ENCODE measurements at regions not wholly inside any gene's neighbourhood (a gene's known extent, or its start where the extent isn't known, plus 50 kb on each side); places are given as distances from the start of the nearest gene placed in this dataset.
A peak's percentile ranks its signal among the peaks of the same experiment; 100 is the strongest.

DNA sequence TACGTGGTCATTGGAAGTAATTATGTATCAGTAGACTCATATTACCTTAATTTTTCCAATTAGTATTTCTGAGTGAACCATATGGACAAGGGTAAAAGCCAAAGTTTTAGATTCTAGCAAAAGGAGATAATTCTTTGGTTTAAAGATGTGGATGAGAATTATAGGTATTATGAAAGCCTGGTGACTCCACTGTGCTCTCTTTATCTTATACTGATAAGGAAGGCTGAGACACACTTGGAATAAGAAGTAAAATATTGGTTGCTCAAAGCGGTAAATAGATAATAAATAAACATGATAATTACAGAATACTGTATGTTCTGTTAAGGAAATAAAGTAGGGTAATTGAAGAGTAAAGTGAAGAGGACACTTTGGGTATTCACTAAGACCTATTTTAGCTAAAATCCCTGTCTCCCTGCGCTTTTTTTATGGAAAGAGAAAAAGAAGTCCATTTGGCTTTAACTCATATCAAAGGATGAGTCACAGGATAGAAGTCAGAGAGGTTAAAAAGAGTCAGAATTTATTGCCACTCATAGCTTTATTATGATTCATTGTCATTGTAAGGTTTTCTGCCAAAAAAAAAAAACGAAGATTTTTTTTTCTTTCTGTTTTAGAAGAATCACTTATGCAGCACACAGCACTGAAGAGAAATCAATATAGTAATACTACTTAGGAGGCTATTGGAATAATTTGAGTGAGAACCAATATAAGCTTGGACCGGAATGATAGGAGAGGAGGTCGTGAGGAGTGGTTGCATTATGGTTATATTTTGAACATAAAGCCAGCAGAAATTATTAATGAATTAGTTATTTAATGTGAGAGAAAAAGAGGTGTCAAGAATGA lies 2463.1 kb downstream of the ARAP2 start:
- TF ChIP-seq SIN3A (IDR thresholded peaks at IDR 0.05; ENCODE audit: low read depth), result no peak
- no peak for TF ChIP-seq POLR2AphosphoS5 (IDR thresholded peaks at IDR 0.05; ENCODE audit: low read depth, low read length)
- no peak for TF ChIP-seq EZH2phosphoT487 (IDR thresholded peaks at IDR 0.05; ENCODE audit: borderline replicate concordance)
- no peak for TF ChIP-seq EZH2 (IDR thresholded peaks at IDR 0.05)
- TF ChIP-seq, protein P1, sequence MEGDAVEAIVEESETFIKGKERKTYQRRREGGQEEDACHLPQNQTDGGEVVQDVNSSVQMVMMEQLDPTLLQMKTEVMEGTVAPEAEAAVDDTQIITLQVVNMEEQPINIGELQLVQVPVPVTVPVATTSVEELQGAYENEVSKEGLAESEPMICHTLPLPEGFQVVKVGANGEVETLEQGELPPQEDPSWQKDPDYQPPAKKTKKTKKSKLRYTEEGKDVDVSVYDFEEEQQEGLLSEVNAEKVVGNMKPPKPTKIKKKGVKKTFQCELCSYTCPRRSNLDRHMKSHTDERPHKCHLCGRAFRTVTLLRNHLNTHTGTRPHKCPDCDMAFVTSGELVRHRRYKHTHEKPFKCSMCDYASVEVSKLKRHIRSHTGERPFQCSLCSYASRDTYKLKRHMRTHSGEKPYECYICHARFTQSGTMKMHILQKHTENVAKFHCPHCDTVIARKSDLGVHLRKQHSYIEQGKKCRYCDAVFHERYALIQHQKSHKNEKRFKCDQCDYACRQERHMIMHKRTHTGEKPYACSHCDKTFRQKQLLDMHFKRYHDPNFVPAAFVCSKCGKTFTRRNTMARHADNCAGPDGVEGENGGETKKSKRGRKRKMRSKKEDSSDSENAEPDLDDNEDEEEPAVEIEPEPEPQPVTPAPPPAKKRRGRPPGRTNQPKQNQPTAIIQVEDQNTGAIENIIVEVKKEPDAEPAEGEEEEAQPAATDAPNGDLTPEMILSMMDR (IDR thresholded peaks at IDR 0.05 in 2 of 3, conservative IDR thresholded peaks at IDR 0.05 in 1 of 3; ENCODE audit: borderline replicate concordance in 1 of 3, insufficient read depth in 1 of 3, low read depth in 2 of 3, low read length in 2 of 3), result no peak
- TF ChIP-seq POLR2A (IDR thresholded peaks at IDR 0.05; ENCODE audit: borderline replicate concordance, extremely low read depth, insufficient read depth, insufficient read length), result no peak
- no peak for TF ChIP-seq ZNF274 (IDR thresholded peaks at IDR 0.05; ENCODE audit: low read depth, low read length)
- no peak for TF ChIP-seq RAD21 (IDR thresholded peaks at IDR 0.05; ENCODE audit: low read depth)
- peak; percentile 52 for TF ChIP-seq SP1 (IDR thresholded peaks at IDR 0.05; ENCODE audit: low read depth)
- TF ChIP-seq YY1 (IDR thresholded peaks at IDR 0.05; ENCODE audit: extremely low read depth, insufficient replicate concordance, low read depth, low read length), result no peak
- TF ChIP-seq, protein P2, sequence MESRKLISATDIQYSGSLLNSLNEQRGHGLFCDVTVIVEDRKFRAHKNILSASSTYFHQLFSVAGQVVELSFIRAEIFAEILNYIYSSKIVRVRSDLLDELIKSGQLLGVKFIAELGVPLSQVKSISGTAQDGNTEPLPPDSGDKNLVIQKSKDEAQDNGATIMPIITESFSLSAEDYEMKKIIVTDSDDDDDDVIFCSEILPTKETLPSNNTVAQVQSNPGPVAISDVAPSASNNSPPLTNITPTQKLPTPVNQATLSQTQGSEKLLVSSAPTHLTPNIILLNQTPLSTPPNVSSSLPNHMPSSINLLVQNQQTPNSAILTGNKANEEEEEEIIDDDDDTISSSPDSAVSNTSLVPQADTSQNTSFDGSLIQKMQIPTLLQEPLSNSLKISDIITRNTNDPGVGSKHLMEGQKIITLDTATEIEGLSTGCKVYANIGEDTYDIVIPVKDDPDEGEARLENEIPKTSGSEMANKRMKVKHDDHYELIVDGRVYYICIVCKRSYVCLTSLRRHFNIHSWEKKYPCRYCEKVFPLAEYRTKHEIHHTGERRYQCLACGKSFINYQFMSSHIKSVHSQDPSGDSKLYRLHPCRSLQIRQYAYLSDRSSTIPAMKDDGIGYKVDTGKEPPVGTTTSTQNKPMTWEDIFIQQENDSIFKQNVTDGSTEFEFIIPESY (IDR thresholded peaks at IDR 0.05; ENCODE audit: extremely low read depth, insufficient replicate concordance, low read length), result no peak

Data from HCT116 (cell line).